Uterus (tissue), 3 donors: ENCODE measurements at regions not wholly inside any gene's neighbourhood (a gene's known extent, or its start where the extent isn't known, plus 50 kb on each side); places are given as distances from the start of the nearest gene placed in this dataset.

Source experiments
- DNase-seq, 2 donors: peaks; one replicate each; pipeline ENCODE4 v3.0.0-alpha.2; 2019 to 2020
- H3K27ac ChIP-seq, 2 donors: fragments of 200-600 bp; sonication (generic); 1 replicate in 1 of 2; 2 replicates in 1 of 2; pipeline ENCODE4 v1.5.1; 2016 to 2018
- H3K27me3 ChIP-seq, 2 donors: fragments of 200-600 bp; sonication (generic); one replicate each; pipeline ENCODE4 v1.5.1; 2018 to 2019; ENCODE audit warnings: control low read depth in 1 of 2
- H3K36me3 ChIP-seq, 2 donors: fragments of 200-600 bp; sonication (generic); one replicate each; pipeline ENCODE4 v1.5.1; 2019; ENCODE audit warnings: control low read depth in 1 of 2
- H3K4me1 ChIP-seq, 2 donors: fragments of 200-600 bp; sonication (generic); one replicate each; pipeline ENCODE4 v1.5.1; 2018 to 2019; ENCODE audit warnings: control low read depth in 1 of 2
- H3K4me3 ChIP-seq, 2 donors: fragments of 200-600 bp; sonication (generic); 1 replicate in 1 of 2; 2 replicates in 1 of 2; pipeline ENCODE4 v1.5.1; 2018 to 2019; ENCODE audit warnings: mild to moderate bottlenecking in 1 of 2
- H3K9me3 ChIP-seq, 2 donors: fragments of 200-600 bp; sonication (generic); one replicate each; pipeline ENCODE4 v1.5.1; 2019; ENCODE audit warnings: control low read depth in 1 of 2
- POLR2A ChIP-seq, 2 donors: fragments of 450-650 bp; IDR thresholded peaks; one replicate each; pipeline ENCODE4 v1.6.1; 2016; ENCODE audit warnings: antibody characterized with exemption in 2 of 2, mild to moderate bottlenecking in 1 of 2, moderate library complexity in 1 of 2
- intact Hi-C: fragments of 100-400 bp; cut with DNase I; formaldehyde crosslinking; loops from one replicate; pipeline ENCODE4 v1.15.1; 2023; ENCODE audit warnings: low total_unique reads
- TF ChIP-seq, protein P1 (sequence below), 4 experiments: fragments of 200-600 bp in 2 of 4; fragments of 450-650 bp in 2 of 4; sonication (generic) in 2 of 4; IDR thresholded peaks; one replicate each; pipeline ENCODE4 v1.5.1; 2016 to 2019; ENCODE audit warnings: antibody characterized with exemption in 4 of 4, mild to moderate bottlenecking in 2 of 4, moderate library complexity in 1 of 4
- donor health status: DM: yes; HTN: yes; CAD: no.

- intact Hi-C loops, result no loop called here
- Histone ChIP-seq H3K27ac (no peak overlapping the region), H3K9me3 (no peaks in the 10 kb centered on the region), H3K4me3 (no peak overlapping the region), H3K4me1 (no peaks in the 10 kb centered on the region), H3K27me3 (no peaks in the 10 kb centered on the region), H3K36me3 (no peaks in the 10 kb centered on the region)
- no peak for DNase-seq
- no peak for TF ChIP-seq POLR2A (IDR thresholded peaks at IDR 0.05)
- TF ChIP-seq, protein P1, sequence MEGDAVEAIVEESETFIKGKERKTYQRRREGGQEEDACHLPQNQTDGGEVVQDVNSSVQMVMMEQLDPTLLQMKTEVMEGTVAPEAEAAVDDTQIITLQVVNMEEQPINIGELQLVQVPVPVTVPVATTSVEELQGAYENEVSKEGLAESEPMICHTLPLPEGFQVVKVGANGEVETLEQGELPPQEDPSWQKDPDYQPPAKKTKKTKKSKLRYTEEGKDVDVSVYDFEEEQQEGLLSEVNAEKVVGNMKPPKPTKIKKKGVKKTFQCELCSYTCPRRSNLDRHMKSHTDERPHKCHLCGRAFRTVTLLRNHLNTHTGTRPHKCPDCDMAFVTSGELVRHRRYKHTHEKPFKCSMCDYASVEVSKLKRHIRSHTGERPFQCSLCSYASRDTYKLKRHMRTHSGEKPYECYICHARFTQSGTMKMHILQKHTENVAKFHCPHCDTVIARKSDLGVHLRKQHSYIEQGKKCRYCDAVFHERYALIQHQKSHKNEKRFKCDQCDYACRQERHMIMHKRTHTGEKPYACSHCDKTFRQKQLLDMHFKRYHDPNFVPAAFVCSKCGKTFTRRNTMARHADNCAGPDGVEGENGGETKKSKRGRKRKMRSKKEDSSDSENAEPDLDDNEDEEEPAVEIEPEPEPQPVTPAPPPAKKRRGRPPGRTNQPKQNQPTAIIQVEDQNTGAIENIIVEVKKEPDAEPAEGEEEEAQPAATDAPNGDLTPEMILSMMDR (IDR thresholded peaks at IDR 0.05), result no peak
Measured at GRCh38 chr14:84671776-84672175, 858.2 kb upstream of the FLRT2 start.

GRCh38 chr14:84674636-84675035 is 855.3 kb upstream of the FLRT2 start:
- no peak for DNase-seq
- Histone ChIP-seq H3K9me3 (no peaks in the 10 kb centered on the region), H3K27me3 (no peaks in the 10 kb centered on the region), H3K4me3 (no peak overlapping the region), H3K36me3 (no peaks in the 10 kb centered on the region), H3K27ac (no peak overlapping the region), H3K4me1 (no peaks in the 10 kb centered on the region)
- TF ChIP-seq POLR2A (IDR thresholded peaks at IDR 0.05), result no peak
- TF ChIP-seq, protein P1 (IDR thresholded peaks at IDR 0.05), result no peak
- intact Hi-C loops, result no loop called here

GRCh38 chr14:84686550-84686949 is 843.4 kb upstream of the FLRT2 start:
- DNase-seq, result no peak
- H3K4me3 ChIP-seq, result no peak overlapping the region
- no peaks in the 10 kb centered on the region for H3K9me3 ChIP-seq
- TF ChIP-seq, protein P1 (IDR thresholded peaks at IDR 0.05), result no peak
- no peak for TF ChIP-seq POLR2A (IDR thresholded peaks at IDR 0.05)
- H3K27ac ChIP-seq, result no peak overlapping the region
- no peaks in the 10 kb centered on the region for H3K27me3 ChIP-seq
- intact Hi-C loops, result no loop called here
- H3K4me1 ChIP-seq, result no peaks in the 10 kb centered on the region
- no peaks in the 10 kb centered on the region for H3K36me3 ChIP-seq

DNA sequence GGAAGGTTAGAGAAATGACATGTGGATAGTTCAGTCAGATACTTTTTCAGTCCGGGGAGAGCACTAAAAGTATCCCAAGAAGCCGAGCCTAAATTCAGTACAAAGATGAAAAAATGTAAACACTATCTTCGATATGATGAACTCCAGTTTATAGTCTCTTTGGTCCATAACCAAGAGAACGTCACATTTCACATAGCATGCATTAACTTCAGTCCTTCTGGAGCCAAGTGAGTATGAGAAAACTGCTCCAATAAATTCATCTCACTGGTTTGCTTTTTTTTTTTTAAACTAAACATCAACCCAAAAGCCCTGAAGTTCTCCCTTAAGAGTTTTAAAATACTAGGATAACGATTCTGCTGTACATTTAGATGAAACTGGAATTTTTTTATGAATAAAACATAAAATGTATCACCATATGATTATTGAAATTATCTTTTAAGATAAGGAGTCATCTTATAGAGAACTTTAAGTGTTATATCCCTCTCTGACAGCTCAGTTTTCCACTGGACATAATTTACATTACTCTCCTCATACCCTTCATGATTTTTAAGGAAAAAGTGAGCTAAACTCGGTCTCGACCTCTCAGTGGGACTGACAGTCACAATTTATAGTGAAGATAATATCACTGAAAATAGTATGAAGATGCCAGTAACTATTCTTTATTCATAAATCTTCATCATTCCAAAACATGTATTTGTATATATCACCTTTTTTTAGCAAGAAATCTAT is 841.5 kb upstream of the FLRT2 start:
- H3K27ac ChIP-seq, result no peak overlapping the region
- H3K4me3 ChIP-seq, result no peak overlapping the region
- H3K9me3 ChIP-seq, result no peaks in the 10 kb centered on the region
- no peaks in the 10 kb centered on the region for H3K27me3 ChIP-seq
- H3K4me1 ChIP-seq, result no peaks in the 10 kb centered on the region
- DNase-seq, result no peak
- H3K36me3 ChIP-seq, result no peaks in the 10 kb centered on the region
- intact Hi-C loops, result no loop called here
- TF ChIP-seq, protein P1 (IDR thresholded peaks at IDR 0.05), result no peak
- no peak for TF ChIP-seq POLR2A (IDR thresholded peaks at IDR 0.05)

DNA sequence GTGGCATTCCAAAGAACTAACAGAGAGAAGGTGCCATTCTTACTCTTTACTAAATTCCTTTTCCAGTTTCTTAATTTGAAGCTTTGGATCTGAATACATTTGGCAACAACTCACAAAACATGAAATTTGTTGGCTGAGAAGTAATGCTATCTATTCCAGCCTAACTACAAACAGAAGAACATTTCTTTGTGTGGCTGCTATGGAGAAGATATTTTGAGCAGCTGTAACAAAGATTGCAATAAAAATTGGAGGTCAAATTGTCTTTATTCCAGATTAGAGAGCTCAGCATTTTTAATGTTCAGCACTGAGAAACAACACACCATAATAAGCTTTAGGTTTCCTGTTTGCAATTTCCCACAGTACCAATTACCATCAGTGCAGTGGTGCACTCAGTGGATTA is 835.8 kb upstream of the FLRT2 start:
- DNase-seq, result no peak
- H3K4me3 ChIP-seq, result no peak overlapping the region
- no peak for TF ChIP-seq POLR2A (IDR thresholded peaks at IDR 0.05)
- TF ChIP-seq, protein P1 (IDR thresholded peaks at IDR 0.05), result no peak
- H3K27me3 ChIP-seq, result no peaks in the 10 kb centered on the region
- H3K9me3 ChIP-seq, result no peaks in the 10 kb centered on the region
- no peaks in the 10 kb centered on the region for H3K36me3 ChIP-seq
- H3K4me1 ChIP-seq, result no peaks in the 10 kb centered on the region
- intact Hi-C loops, result no loop called here
- no peak overlapping the region for H3K27ac ChIP-seq
